GM18517 (cell line): ENCODE measurements at regions not wholly inside any gene's neighbourhood (a gene's known extent, or its start where the extent isn't known, plus 50 kb on each side); places are given as distances from the start of the nearest gene placed in this dataset.

ENCODE experiments used
- ATAC-seq: cut with Tn5 transposase; IDR thresholded peaks from one replicate; pipeline ENCODE4 v1.9.1; 2021; ENCODE audit warnings: mild to moderate bottlenecking, moderate library complexity; ENCODE audit not compliant: unreplicated experiment

- no peak for ATAC-seq
These were observed 688.6 kb upstream of the SLC10A2 start for GRCh38 chr13:103754783-103755182.

DNA sequence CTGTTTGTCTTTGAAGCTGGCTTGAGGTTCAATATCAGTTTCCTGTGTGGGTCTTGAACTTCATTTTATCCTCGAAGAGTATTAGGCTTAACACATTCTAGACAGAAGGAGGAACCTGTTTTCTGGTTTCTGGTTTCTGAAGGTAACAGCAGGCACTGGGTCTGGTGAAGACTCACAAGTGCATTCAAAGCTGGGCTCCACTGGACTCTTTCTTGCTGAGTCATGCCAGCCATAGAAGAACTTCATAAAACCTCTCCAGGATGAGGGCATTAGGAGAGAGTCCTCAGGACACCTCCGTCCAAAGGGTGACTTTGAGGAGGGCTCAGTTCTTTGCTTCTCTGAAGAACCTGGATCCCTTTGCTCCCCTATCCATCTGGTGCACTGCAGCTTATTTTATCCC is 668.6 kb upstream of the SLC10A2 start:
- no peak for ATAC-seq

DNA sequence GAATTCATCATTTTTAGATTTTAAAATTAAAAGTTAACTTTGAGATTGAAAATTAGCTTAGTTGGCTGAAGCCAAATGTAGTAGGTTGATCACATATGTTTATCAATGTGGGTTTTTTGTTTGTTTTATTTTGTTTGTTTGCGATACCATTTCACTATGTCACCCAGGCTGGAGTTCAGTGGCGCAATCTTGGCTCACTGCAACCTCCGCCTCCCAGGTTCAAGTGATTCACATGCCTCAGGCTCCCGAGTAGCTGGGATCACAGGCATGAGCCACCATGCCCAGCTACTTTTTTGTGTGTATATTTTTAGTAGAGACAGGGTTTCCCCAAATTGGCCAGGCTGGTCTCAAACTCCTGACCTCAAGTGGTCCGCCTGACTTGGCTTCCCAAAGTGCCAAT is 665.7 kb upstream of the SLC10A2 start:
- no peak for ATAC-seq

- no peak for ATAC-seq
These were observed 664.2 kb upstream of the SLC10A2 start for GRCh38 chr13:103730407-103730806.

DNA sequence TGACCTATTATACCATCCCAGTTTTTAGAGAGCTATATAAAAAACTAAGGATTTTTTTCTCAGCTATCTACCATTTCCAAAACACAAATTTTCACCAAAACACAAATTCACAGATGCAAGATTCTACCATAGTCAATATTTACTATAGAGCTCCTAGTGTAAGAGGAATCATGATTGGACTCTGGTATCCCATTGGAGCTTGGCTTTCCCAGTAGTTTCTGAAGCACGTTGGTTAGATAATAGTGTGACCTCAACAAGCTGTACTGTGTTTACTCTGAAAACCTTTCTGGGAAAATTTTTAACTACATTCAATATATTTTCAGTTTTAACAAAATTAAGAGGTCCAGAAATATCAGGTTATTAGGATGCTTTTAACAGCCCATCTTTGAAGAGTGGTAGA is 660.6 kb upstream of the SLC10A2 start:
- ATAC-seq, result no peak

- no peak for ATAC-seq
These were observed 650.5 kb upstream of the SLC10A2 start for GRCh38 chr13:103716718-103717117.

DNA sequence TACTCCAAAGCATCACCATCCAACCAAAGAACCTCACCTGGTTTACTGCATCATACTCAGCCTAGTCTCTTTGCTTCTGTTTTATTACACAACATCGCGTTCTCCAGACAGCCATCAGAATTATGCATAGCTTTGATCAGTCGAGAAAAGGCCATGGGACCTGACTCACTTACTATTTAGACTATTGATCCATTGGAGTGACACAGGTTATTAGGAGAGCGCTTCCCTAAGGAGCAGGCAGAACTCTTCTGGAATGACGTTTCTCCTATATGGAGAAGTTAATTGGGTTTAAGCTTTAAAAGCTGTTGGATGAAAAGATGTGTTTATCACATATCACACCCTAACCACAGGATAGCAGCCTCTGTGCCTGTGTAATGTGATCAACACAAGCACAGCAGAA is 649.1 kb upstream of the SLC10A2 start:
- ATAC-seq, result no peak

GRCh38 chr13:103703246-103703645 is 637.0 kb upstream of the SLC10A2 start:
- no peak for ATAC-seq

DNA sequence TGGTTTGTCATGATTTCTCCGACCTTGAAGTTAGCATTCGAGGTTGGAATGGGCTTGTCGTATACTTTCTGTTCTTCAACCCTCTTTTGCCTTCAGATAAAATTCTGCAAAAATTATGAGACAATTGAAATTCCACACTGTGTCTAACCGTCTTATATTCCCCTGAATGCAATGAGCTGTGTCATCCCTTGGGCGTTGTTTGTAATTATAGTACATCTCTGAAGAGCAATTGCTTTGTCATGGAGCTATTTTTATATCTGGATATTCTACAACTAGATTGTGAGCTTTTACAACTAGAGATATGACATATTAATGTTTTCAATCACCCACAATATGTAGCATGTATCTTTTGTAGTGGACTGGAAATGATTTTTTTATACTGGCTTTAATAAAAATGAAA is 631.8 kb upstream of the SLC10A2 start:
- no peak for ATAC-seq

DNA sequence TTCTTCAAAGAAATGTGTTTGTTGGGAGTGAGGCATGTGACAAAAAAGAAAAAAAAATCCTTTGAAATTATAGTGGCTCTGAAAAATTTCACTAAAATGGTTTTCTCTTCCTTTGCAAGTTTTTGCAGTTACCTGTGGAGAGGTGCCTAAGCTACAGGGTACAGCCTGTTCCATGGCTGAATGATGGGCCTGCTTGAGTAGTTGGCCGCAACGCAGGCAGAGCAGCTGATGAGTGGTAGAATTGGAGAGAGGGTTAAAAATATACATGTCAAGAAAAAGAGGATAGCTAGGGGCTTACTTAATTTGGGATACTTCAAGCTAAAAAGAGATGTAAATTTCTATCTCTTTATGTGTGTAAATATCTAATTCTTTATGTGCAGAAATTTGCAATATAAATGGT is 629.1 kb upstream of the SLC10A2 start:
- no peak for ATAC-seq

DNA sequence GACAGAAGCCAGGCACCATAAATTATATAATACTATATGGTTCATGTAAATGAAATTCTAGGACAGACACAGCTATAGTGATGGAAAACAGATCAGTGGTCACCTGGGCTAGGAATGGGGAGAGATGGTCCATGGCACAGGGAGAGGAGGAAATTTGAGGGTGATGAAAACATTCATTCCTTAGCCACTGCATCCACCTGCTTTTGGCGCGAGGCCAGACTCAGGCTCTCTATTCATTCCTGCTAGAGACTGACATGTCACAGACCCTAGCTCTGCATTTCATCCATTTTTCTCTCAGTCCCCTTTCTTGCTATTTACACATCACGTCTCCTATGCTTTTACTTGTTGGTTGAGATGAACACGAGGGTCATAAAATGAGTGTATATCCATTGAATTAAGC is 628.3 kb upstream of the SLC10A2 start:
- no peak for ATAC-seq

GRCh38 chr13:103694033-103694432 is 627.8 kb upstream of the SLC10A2 start:
- no peak for ATAC-seq

GRCh38 chr13:103692442-103692841 is 626.2 kb upstream of the SLC10A2 start:
- ATAC-seq, result no peak

DNA sequence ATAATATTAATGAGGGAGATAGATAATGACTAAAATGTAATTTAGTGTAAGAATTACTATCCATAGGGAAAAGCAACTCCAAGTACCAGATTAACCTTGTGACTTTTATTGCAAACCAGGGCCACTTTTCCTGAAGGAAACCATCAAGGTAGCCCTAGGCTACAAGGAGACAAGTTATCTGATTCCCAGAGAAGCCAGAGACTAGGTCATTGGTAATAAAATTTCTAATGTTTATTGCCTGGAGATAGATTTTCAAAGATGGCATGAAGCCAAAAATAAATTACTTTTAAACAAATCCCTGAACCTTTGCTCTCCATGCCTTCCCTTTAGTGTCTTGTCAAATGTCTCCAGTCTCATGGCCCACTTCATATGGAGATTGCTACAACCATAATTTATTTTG is 610.1 kb upstream of the SLC10A2 start:
- ATAC-seq, result no peak

DNA sequence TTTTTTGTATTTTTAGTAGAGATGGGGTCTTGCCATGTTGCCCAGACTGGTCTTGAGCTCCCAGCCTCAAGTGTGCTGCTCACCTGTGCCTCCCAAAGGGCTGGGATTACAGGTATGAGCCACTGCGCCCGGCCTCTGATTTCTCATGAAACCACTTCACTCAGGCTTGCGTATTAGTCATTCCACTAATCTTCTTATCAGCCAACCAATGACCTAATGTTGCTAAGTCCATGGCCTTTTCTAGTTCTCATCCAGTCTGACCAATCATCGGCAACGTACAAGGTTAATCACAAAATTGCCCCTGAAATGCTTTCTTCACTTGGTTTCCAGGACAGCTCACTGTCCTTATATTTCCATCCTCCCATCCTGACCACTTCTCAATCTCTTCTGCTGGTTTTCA is 605.3 kb upstream of the SLC10A2 start:
- no peak for ATAC-seq

- ATAC-seq, result no peak
These were observed 597.8 kb upstream of the SLC10A2 start for GRCh38 chr13:103663996-103664395.

DNA sequence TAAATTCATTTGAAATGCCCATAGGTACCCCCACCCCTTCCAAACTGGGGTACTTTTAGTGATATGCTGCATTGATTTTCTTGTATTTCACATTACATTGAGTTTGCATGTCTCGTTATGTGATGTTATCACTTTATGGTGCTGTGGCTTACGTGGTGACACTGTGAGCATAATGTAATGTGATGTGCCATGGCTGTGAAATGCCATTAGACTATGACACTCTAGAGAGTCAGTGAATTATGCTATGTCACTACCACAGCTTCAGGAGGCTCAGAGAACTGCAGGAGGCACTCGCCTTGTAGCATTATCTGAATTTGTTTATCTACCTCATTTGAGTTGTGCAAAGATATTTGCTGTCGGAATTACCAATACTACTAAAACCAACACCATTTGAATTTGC is 590.1 kb upstream of the SLC10A2 start:
- ATAC-seq, result no peak

DNA sequence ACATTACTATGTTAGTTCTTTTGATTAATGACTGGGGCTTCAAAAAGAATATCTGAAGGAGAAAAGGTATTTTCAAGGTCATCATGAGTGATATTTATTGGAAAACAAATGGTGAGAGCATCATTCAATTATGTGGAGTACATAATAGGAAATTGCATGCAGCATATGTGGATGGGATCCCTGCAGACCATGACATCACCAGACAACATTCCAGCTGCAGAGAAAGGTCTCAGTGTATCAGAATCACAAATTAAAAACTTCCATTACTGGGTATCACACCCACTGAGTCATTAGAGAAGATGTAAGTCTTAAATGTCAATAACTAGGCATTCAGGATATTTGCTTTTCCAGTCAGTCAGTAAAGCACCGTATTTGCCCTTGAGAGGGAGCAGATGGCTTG is 574.4 kb upstream of the SLC10A2 start:
- ATAC-seq, result no peak

- no peak for ATAC-seq
These were observed 573.1 kb upstream of the SLC10A2 start for GRCh38 chr13:103639326-103639725.

DNA sequence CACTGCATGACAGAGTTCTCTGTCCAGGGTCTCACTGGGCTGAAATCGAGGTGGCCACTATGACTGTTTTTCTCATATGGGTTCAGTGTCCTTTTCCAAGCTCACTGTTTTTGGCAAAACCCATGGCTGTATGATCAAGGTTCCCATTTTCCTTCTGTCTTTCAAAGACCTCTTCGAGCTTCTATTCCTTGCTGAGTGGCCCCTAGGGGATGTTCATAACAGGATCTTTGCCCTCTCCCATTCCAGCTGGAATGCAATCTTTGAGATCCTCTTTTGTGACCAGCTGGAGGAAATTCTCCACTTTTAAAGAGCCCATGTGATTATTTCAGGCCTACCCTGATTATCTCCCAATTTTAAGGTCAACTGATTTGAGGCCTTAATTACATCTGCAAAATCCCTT is 572.5 kb upstream of the SLC10A2 start:
- ATAC-seq, result no peak

- ATAC-seq, result no peak
These were observed 567.8 kb upstream of the SLC10A2 start for GRCh38 chr13:103634066-103634465.

GRCh38 chr13:103625194-103625593 is 559.0 kb upstream of the SLC10A2 start:
- no peak for ATAC-seq

GRCh38 chr13:103618151-103618550 is 551.9 kb upstream of the SLC10A2 start:
- ATAC-seq, result no peak

DNA sequence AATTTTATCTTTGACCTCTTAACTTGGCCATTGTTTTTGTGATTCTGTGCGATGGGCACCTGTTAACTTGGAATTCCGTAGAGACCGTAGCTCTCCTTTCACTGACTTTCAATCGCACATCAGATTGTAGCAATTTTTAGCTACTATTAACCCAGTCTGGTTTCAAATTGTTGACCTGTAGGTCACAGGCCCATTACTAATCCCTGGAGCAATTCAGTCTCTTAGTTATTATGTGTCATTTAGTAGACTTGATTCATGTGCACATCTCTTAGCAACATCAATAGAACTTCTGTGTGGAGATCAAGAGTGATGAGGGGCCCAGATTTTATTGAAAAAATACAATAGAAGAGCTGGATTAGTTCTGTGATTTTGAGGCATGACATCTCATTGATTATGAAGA is 549.6 kb upstream of the SLC10A2 start:
- ATAC-seq, result no peak
